ENCODE measurements at regions not wholly inside any gene's neighbourhood (a gene's known extent, or its start where the extent isn't known, plus 50 kb on each side); places are given as distances from the start of the nearest gene placed in this dataset.

DNA sequence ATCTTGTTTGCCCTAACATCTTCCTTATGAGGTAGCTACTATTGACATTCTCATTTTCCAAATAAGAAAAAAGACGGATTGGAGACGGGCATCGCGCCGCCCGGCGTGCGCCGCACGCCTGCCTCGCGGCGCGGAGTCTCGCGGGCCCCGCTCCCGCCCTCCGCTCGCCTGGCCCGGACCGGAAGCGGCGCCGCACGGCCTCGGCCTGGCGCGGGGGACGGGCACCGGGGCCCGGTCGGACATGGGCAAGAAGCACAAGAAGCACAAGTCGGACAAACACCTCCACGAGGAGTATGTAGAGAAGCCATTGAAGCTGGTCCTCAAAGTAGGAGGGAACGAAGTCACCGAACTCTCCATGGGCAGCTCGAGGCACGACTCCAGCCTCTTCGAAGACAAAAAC is 112.0 kb downstream of the IL12A start:
- no peak for TF ChIP-seq CTCF (conservative IDR thresholded peaks at IDR 0.05 in 1 of 2, IDR thresholded peaks at IDR 0.05 in 1 of 2; ENCODE audit: extremely low read depth in 1 of 2, insufficient read depth in 1 of 2, low read depth in 1 of 2, low read length in 2 of 2)
- TF ChIP-seq EZH2 (IDR thresholded peaks at IDR 0.05; ENCODE audit: borderline replicate concordance, low read length), result no peak

Data from mammary epithelial cell (primary cell).